Mesenchymal stem cell (in vitro differentiated cells and primary cell): ENCODE measurements at regions not wholly inside any gene's neighbourhood (a gene's known extent, or its start where the extent isn't known, plus 50 kb on each side); places are given as distances from the start of the nearest gene placed in this dataset.
A peak's percentile ranks its signal among the peaks of the same experiment; 100 is the strongest.

ENCODE experiments used
- DNase-seq: peaks from one replicate; pipeline ENCODE4 v3.0.0-alpha.2; 2013
- H2AFZ ChIP-seq: one replicate; pipeline ENCODE4 v1.6.1; 2013; ENCODE audit warnings: low read depth, mild to moderate bottlenecking, control low read depth, inconsistent platforms, low read length, moderate library complexity
- H2AK5ac ChIP-seq: 2 replicates; pipeline ENCODE4 v1.6.1; 2013; ENCODE audit warnings: low read length, moderate library complexity, mild to moderate bottlenecking, inconsistent platforms; ENCODE audit not compliant: severe bottlenecking
- H2BK120ac ChIP-seq: one replicate; pipeline ENCODE4 v1.6.1; 2013; ENCODE audit warnings: low read depth, mild to moderate bottlenecking, inconsistent platforms, low read length, moderate library complexity
- H2BK12ac ChIP-seq, 2 experiments: one replicate each; pipeline ENCODE4 v1.6.1; 2013; ENCODE audit warnings: inconsistent platforms in 2 of 2, low read length in 2 of 2, mild to moderate bottlenecking in 2 of 2, moderate library complexity in 2 of 2, control low read depth in 1 of 2
- H2BK15ac ChIP-seq: one replicate; pipeline ENCODE4 v1.6.1; 2013; ENCODE audit warnings: mild to moderate bottlenecking, low read depth, inconsistent platforms; ENCODE audit not compliant: poor library complexity, severe bottlenecking
- H2BK5ac ChIP-seq: 2 replicates; pipeline ENCODE4 v1.6.1; 2013; ENCODE audit warnings: low read depth, mild to moderate bottlenecking, low read length, control low read depth, inconsistent platforms; ENCODE audit not compliant: poor library complexity, severe bottlenecking
- H3K14ac ChIP-seq, 2 experiments: one replicate each; pipeline ENCODE4 v1.6.1; 2013; ENCODE audit warnings: inconsistent platforms in 2 of 2, low read length in 2 of 2, control low read depth in 1 of 2, mild to moderate bottlenecking in 1 of 2, moderate library complexity in 1 of 2
- H3K18ac ChIP-seq, 2 experiments: one replicate each; pipeline ENCODE4 v1.6.1; 2013; ENCODE audit warnings: inconsistent platforms in 2 of 2, low read length in 2 of 2, control low read depth in 1 of 2, low read depth in 1 of 2, mild to moderate bottlenecking in 1 of 2
- H3K23ac ChIP-seq, 2 experiments: one replicate each; pipeline ENCODE4 v1.6.1; 2013; ENCODE audit warnings: inconsistent platforms in 2 of 2, low read length in 2 of 2, mild to moderate bottlenecking in 2 of 2, moderate library complexity in 2 of 2, control low read depth in 1 of 2
- H3K27ac ChIP-seq: 2 replicates; pipeline ENCODE4 v1.5.1; 2013; ENCODE audit warnings: mild to moderate bottlenecking, moderate library complexity, low read length, control low read depth, inconsistent platforms; ENCODE audit not compliant: poor library complexity, severe bottlenecking
- H3K27me3 ChIP-seq, 2 experiments: 2 replicates each; pipeline versions ENCODE4 v1.6.1 to v1.7.0; 2013; ENCODE audit warnings: low read length in 2 of 2, mild to moderate bottlenecking in 2 of 2, moderate library complexity in 2 of 2, control low read depth in 1 of 2, inconsistent platforms in 1 of 2; ENCODE audit not compliant: control insufficient read depth in 1 of 2, insufficient read depth in 1 of 2
- H3K36me3 ChIP-seq, 2 experiments: 2 replicates each; pipeline versions ENCODE4 v1.6.1 to v1.7.0; 2013; ENCODE audit warnings: low read length in 2 of 2, control low read depth in 1 of 2, inconsistent platforms in 1 of 2, low read depth in 1 of 2, mild to moderate bottlenecking in 1 of 2; ENCODE audit not compliant: insufficient read depth in 2 of 2, control insufficient read depth in 1 of 2
- H3K4ac ChIP-seq, 2 experiments: one replicate each; pipeline ENCODE4 v1.6.1; 2013; ENCODE audit warnings: inconsistent platforms in 2 of 2, low read length in 2 of 2, mild to moderate bottlenecking in 2 of 2, moderate library complexity in 2 of 2, control low read depth in 1 of 2, low read depth in 1 of 2
- H3K4me1 ChIP-seq: 2 replicates; pipeline ENCODE4 v1.6.1; 2013; ENCODE audit warnings: low read depth, low read length, control low read depth; ENCODE audit not compliant: control insufficient read depth, insufficient read depth
- H3K4me2 ChIP-seq: 2 replicates; pipeline ENCODE4 v1.6.1; 2013; ENCODE audit warnings: low read length, mild to moderate bottlenecking, inconsistent platforms; ENCODE audit not compliant: poor library complexity, severe bottlenecking
- H3K4me3 ChIP-seq, 2 experiments: 2 replicates each; pipeline versions ENCODE4 v1.5.1 to v1.7.0; 2013; ENCODE audit warnings: low read length in 2 of 2, mild to moderate bottlenecking in 2 of 2, control low read depth in 1 of 2, low read depth in 1 of 2; ENCODE audit not compliant: insufficient read depth in 1 of 2
- H3K79me1 ChIP-seq: replicated peaks from 2 replicates; pipeline ENCODE4 v1.6.1; 2013; ENCODE audit warnings: mild to moderate bottlenecking, control low read depth, low read length, inconsistent platforms; ENCODE audit not compliant: poor library complexity, severe bottlenecking
- H3K9ac ChIP-seq: 2 replicates; pipeline ENCODE4 v1.7.0; 2013; ENCODE audit warnings: mild to moderate bottlenecking, low read length, moderate library complexity
- H3K9me3 ChIP-seq: 2 replicates; pipeline ENCODE4 v1.7.0; 2013; ENCODE audit warnings: mild to moderate bottlenecking, low read length; ENCODE audit not compliant: control insufficient read depth
- H4K8ac ChIP-seq: one replicate; pipeline ENCODE4 v1.6.1; 2013; ENCODE audit warnings: inconsistent platforms, mild to moderate bottlenecking, low read length, moderate library complexity
- H4K91ac ChIP-seq: one replicate; pipeline ENCODE4 v1.6.1; 2013; ENCODE audit warnings: mild to moderate bottlenecking, low read length, inconsistent platforms
- WGBS: methylation state at CpG from one replicate; pipeline ENCODE4 v1.1.7; 2013; ENCODE audit warnings: mixed read lengths; 5-methylcytosine and 5-hydroxymethylcytosine counted together

DNA sequence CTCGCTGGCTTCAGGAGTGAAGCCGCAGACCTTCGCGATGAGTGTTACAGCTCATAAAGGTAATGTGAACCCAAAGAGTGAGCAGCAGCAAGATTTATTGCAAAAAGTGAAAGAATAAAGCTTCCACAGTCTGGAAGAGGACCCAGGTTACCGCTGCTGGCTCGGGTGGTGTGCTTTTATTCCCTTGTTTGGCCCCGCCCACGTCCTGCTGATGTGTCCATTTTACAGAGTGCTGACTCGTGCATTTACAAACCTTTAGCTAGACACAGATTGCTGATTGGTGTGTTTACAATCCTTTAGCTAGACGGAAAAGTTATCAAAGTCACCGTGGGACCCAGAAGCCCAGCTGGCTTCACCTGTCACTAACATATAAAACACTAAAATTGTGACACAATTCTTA lies 1464.5 kb downstream of the ZPLD1 start:
- Histone ChIP-seq H2AK5ac (no peak overlapping the region), H3K4me1 (no peaks in the 10 kb centered on the region), H2BK120ac (no peak overlapping the region), H3K9me3 (no peaks in the 10 kb centered on the region), H3K18ac (no peak overlapping the region), H3K79me1 (no peaks in the 10 kb centered on the region), H3K4ac (no peak overlapping the region), H4K91ac (no peak overlapping the region), H3K14ac (no peak overlapping the region), H3K36me3 (no peaks in the 10 kb centered on the region), H2BK5ac (no peak overlapping the region), H3K27ac (no peak overlapping the region), H3K27me3 (no peaks in the 10 kb centered on the region), H2BK15ac (no peak overlapping the region), H3K4me2 (no peak overlapping the region), H3K4me3 (no peak overlapping the region), H3K9ac (no peak overlapping the region), H2AFZ (peak overlapping the region; percentile 4), H2BK12ac (no peak overlapping the region), H4K8ac (no peak overlapping the region), H3K23ac (no peak overlapping the region)
- DNase-seq: no peak
- 84% methylated on average over 9 of the region's 11 CpGs for WGBS

DNA sequence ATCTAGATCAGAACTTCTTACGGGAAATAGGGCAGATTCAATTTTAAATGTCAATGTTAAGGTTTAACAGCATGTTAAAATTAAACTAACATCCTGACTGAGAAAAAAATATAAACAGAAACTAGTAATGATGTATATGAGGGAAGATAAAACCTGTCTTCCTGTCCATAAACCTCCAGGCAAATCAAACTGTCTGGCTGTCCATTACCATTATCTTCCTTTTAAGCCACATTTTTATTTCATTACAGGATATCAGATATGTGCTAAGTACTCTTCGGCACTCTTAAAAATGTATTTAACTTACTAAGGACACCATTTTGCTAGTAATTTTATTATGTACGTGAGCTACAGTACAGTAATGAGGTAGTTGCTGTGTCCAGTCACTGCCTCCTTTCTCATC lies 1461.7 kb upstream of the ALCAM start:
- Histone ChIP-seq H3K14ac (no peak overlapping the region), H2BK120ac (no peak overlapping the region), H2AK5ac (no peak overlapping the region), H3K79me1 (no peaks in the 10 kb centered on the region), H2BK15ac (no peak overlapping the region), H3K18ac (no peak overlapping the region), H2BK12ac (no peak overlapping the region), H4K8ac (no peak overlapping the region), H2AFZ (no peak overlapping the region), H3K4me3 (no peak overlapping the region), H3K4me2 (no peak overlapping the region), H3K23ac (no peak overlapping the region), H3K9me3 (no peaks in the 10 kb centered on the region), H4K91ac (no peak overlapping the region), H2BK5ac (no peak overlapping the region), H3K36me3 (no peaks in the 10 kb centered on the region), H3K4me1 (no peaks in the 10 kb centered on the region), H3K27me3 (no peaks in the 10 kb centered on the region), H3K27ac (no peak overlapping the region), H3K4ac (no peak overlapping the region), H3K9ac (no peak overlapping the region)
- WGBS: 100% methylated on average over 1 of the region's 3 CpGs
- no peak for DNase-seq

DNA sequence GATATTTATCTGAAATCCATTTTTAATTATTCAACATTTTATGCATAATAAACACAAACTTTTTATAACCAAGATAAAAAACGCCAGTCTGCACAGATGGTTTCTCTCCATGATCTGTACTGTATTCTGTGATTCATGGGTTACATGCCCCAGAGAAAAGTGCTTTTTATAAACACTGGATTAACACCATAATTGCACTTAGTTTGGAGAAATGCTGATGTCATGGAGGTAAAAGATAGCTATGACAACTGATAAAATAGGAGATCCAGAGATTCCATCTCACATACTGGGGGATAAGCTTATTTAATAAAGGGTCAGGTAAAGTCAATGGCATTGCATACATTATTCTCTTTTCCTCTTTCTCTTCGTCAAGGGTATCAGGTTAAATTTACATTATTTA lies 1460.4 kb upstream of the ALCAM start:
- peak; percentile 26 for DNase-seq

DNA sequence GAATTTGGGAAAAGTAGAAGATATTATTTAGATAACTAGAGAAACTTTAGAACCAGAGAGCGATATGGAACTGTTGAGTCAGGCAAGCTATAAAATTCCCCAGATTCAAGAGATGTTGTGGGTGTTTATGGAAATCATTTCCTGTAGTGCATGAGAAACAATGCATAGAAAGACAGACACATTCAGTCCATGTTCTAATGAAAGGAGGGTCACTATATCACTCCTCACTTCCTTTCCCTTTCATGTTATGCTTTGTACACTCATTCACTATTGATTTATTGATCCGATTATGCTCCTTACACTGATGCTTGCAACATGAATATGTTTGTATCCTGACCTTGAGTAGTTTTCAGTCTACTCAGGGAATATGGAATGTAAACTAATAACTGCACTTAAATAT lies 1459.9 kb upstream of the ALCAM start:
- H3K27ac ChIP-seq: no peak overlapping the region
- H2AFZ ChIP-seq: no peak overlapping the region
- H2BK120ac ChIP-seq: no peak overlapping the region
- WGBS: 56% methylated on average over 1 of the region's 2 CpGs
- H4K8ac ChIP-seq: no peak overlapping the region
- H3K79me1 ChIP-seq: no peaks in the 10 kb centered on the region
- no peaks in the 10 kb centered on the region for H3K4me1 ChIP-seq
- H3K18ac ChIP-seq: no peak overlapping the region
- H3K23ac ChIP-seq: no peak overlapping the region
- H3K4me2 ChIP-seq: no peak overlapping the region
- no peak overlapping the region for H3K9ac ChIP-seq
- H2BK5ac ChIP-seq: no peak overlapping the region
- no peak overlapping the region for H2AK5ac ChIP-seq
- H3K9me3 ChIP-seq: no peaks in the 10 kb centered on the region
- no peak overlapping the region for H2BK15ac ChIP-seq
- no peak overlapping the region for H2BK12ac ChIP-seq
- peak; percentile 52 for DNase-seq
- H3K36me3 ChIP-seq: no peaks in the 10 kb centered on the region
- no peaks in the 10 kb centered on the region for H3K27me3 ChIP-seq
- H4K91ac ChIP-seq: no peak overlapping the region
- no peak overlapping the region for H3K14ac ChIP-seq
- H3K4ac ChIP-seq: no peak overlapping the region
- H3K4me3 ChIP-seq: no peak overlapping the region

More for the DNA sequence above, 1460.4 kb upstream of the ALCAM start:
- Histone ChIP-seq H3K27me3 (no peaks in the 10 kb centered on the region), H4K8ac (no peak overlapping the region), H3K36me3 (no peaks in the 10 kb centered on the region), H3K79me1 (no peaks in the 10 kb centered on the region), H3K9me3 (no peaks in the 10 kb centered on the region), H3K4ac (no peak overlapping the region), H3K14ac (no peak overlapping the region), H3K23ac (no peak overlapping the region), H2AFZ (no peak overlapping the region), H2BK12ac (no peak overlapping the region), H3K4me2 (no peak overlapping the region), H2BK120ac (no peak overlapping the region), H2BK5ac (no peak overlapping the region), H3K4me1 (no peaks in the 10 kb centered on the region), H3K18ac (no peak overlapping the region), H4K91ac (no peak overlapping the region), H3K4me3 (no peak overlapping the region), H2AK5ac (no peak overlapping the region), H3K9ac (no peak overlapping the region), H3K27ac (no peak overlapping the region), H2BK15ac (no peak overlapping the region)
- 0% methylated on average over 1 of the region's 2 CpGs for WGBS
